ENCODE measurements at regions not wholly inside any gene's neighbourhood (a gene's known extent, or its start where the extent isn't known, plus 50 kb on each side); places are given as distances from the start of the nearest gene placed in this dataset.

GRCh38 chr3:110790631-110791030 lies 281.0 kb upstream of the NECTIN3 start:
- Histone ChIP-seq H3K9me3 (ENCODE audit: low read depth) (no peaks in the 10 kb centered on the region), H3K27ac (no peak overlapping the region), H3K27me3 (no peaks in the 10 kb centered on the region), H3K79me2 (no peaks in the 10 kb centered on the region), H4K20me1 (ENCODE audit: insufficient read depth, poor library complexity, severe bottlenecking) (no peaks in the 10 kb centered on the region), H3K36me3 (replicated peaks; ENCODE audit: insufficient read depth, low read depth) (no peaks in the 10 kb centered on the region), H3K9me2 (replicated peaks; ENCODE audit: insufficient read depth) (no peaks in the 10 kb centered on the region), H2AFZ (no peak overlapping the region), H3K4me2 (no peak overlapping the region), H3K4me3 (no peak overlapping the region), H3K4me1 (ENCODE audit: insufficient read depth) (no peaks in the 10 kb centered on the region)
- 85% methylated on average over 2 of the region's 2 CpGs for WGBS (ENCODE audit: low lambda C conversion rate, missing lambda C conversion rate)
- DNase-seq (ENCODE audit: low spot score): no peak
- no peak for TF ChIP-seq EZH2phosphoT487 (IDR thresholded peaks at IDR 0.05; ENCODE audit: low read depth, severe bottlenecking, unreplicated experiment)
- no peak for TF ChIP-seq EZH2 (IDR thresholded peaks at IDR 0.05; ENCODE audit: borderline replicate concordance)
- TF ChIP-seq CTCF (IDR thresholded peaks at IDR 0.05; ENCODE audit: poor library complexity): no peak

- no peaks in the 10 kb centered on the region for H4K20me1 ChIP-seq (ENCODE audit: insufficient read depth, poor library complexity, severe bottlenecking)
- H3K4me1 ChIP-seq (ENCODE audit: insufficient read depth): no peaks in the 10 kb centered on the region
- H3K9me2 ChIP-seq (replicated peaks; ENCODE audit: insufficient read depth): no peaks in the 10 kb centered on the region
- no peak for DNase-seq (ENCODE audit: low spot score)
- no peak overlapping the region for H3K4me3 ChIP-seq
- H3K27me3 ChIP-seq: no peaks in the 10 kb centered on the region
- TF ChIP-seq CTCF (IDR thresholded peaks at IDR 0.05; ENCODE audit: poor library complexity): no peak
- no peak for TF ChIP-seq EZH2phosphoT487 (IDR thresholded peaks at IDR 0.05; ENCODE audit: low read depth, severe bottlenecking, unreplicated experiment)
- no peak for TF ChIP-seq EZH2 (IDR thresholded peaks at IDR 0.05; ENCODE audit: borderline replicate concordance)
- no peaks in the 10 kb centered on the region for H3K79me2 ChIP-seq
- H3K36me3 ChIP-seq (replicated peaks; ENCODE audit: insufficient read depth, low read depth): no peaks in the 10 kb centered on the region
- WGBS (ENCODE audit: low lambda C conversion rate, missing lambda C conversion rate): 88% methylated on average over 2 of the region's 2 CpGs
- no peak overlapping the region for H3K4me2 ChIP-seq
- H3K27ac ChIP-seq: no peak overlapping the region
- H2AFZ ChIP-seq: no peak overlapping the region
- H3K9me3 ChIP-seq (ENCODE audit: low read depth): no peaks in the 10 kb centered on the region
Observed at GRCh38 chr3:110791995-110792686, 279.5 kb upstream of the NECTIN3 start.

- no peaks in the 10 kb centered on the region for H3K79me2 ChIP-seq
- H4K20me1 ChIP-seq (ENCODE audit: insufficient read depth, poor library complexity, severe bottlenecking): no peaks in the 10 kb centered on the region
- H3K9me2 ChIP-seq (replicated peaks; ENCODE audit: insufficient read depth): no peaks in the 10 kb centered on the region
- DNase-seq (ENCODE audit: low spot score): no peak
- H3K27me3 ChIP-seq: no peaks in the 10 kb centered on the region
- H3K4me1 ChIP-seq (ENCODE audit: insufficient read depth): no peaks in the 10 kb centered on the region
- no peaks in the 10 kb centered on the region for H3K9me3 ChIP-seq (ENCODE audit: low read depth)
- H3K4me2 ChIP-seq: no peak overlapping the region
- no peaks in the 10 kb centered on the region for H3K36me3 ChIP-seq (replicated peaks; ENCODE audit: insufficient read depth, low read depth)
- no peak for TF ChIP-seq EZH2phosphoT487 (IDR thresholded peaks at IDR 0.05; ENCODE audit: low read depth, severe bottlenecking, unreplicated experiment)
- no peak for TF ChIP-seq CTCF (IDR thresholded peaks at IDR 0.05; ENCODE audit: poor library complexity)
- TF ChIP-seq EZH2 (IDR thresholded peaks at IDR 0.05; ENCODE audit: borderline replicate concordance): no peak
- no peak overlapping the region for H3K27ac ChIP-seq
- no peak overlapping the region for H3K4me3 ChIP-seq
- no peak overlapping the region for H2AFZ ChIP-seq
- WGBS (ENCODE audit: low lambda C conversion rate, missing lambda C conversion rate): 80% methylated on average over 1 of the region's 1 CpG
Observed at GRCh38 chr3:110793611-110794010, 278.0 kb upstream of the NECTIN3 start.
